WTC11 (cell line): ENCODE measurements at regions not wholly inside any gene's neighbourhood (a gene's known extent, or its start where the extent isn't known, plus 50 kb on each side); places are given as distances from the start of the nearest gene placed in this dataset.

ENCODE experiments used
- ARID4B ChIP-seq: sonication (generic); formaldehyde crosslinking; IDR thresholded peaks from 2 replicates; pipeline ENCODE4 v1.8.0; 2023; ENCODE audit warnings: missing genetic modification reagents, mild to moderate bottlenecking, borderline replicate concordance
- ATF3 ChIP-seq: sonication (generic); formaldehyde crosslinking; conservative IDR thresholded peaks from 2 replicates; pipeline ENCODE4 v1.8.1; 2022; ENCODE audit warnings: mild to moderate bottlenecking, missing genetic modification reagents
- CTCF ChIP-seq: fragments of 200-600 bp; IDR thresholded peaks from 2 replicates; pipeline ENCODE4 v1.8.0; 2022; ENCODE audit warnings: antibody characterized with exemption
- ESRRA ChIP-seq: sonication (generic); formaldehyde crosslinking; IDR thresholded peaks from 2 replicates; pipeline ENCODE4 v1.8.1; 2022; ENCODE audit warnings: mild to moderate bottlenecking, missing genetic modification reagents, borderline replicate concordance
- GRHL2 ChIP-seq: fragments of 250-450 bp; sonication (Bioruptor Pico); IDR thresholded peaks from 2 replicates; pipeline ENCODE4 v1.8.0; 2022; ENCODE audit warnings: mild to moderate bottlenecking, moderate library complexity; ENCODE audit not compliant: insufficient replicate concordance, severe bottlenecking
- HMGA2 ChIP-seq: fragments of 250-450 bp; sonication (Bioruptor Pico); IDR thresholded peaks from 2 replicates; pipeline ENCODE4 v1.4.0; 2021; ENCODE audit warnings: mild to moderate bottlenecking, moderate library complexity
- KAT7 ChIP-seq: sonication (generic); formaldehyde crosslinking; IDR thresholded peaks from 2 replicates; pipeline ENCODE4 v1.8.1; 2023; ENCODE audit warnings: missing genetic modification reagents, mild to moderate bottlenecking, borderline replicate concordance
- NR2C2 ChIP-seq: sonication (generic); formaldehyde crosslinking; IDR thresholded peaks from 2 replicates; pipeline ENCODE4 v1.8.0; 2022; ENCODE audit warnings: mild to moderate bottlenecking, missing genetic modification reagents
- SMAD3 ChIP-seq: sonication (generic); formaldehyde crosslinking; IDR thresholded peaks from 2 replicates; pipeline ENCODE4 v1.8.0; 2022; ENCODE audit warnings: missing genetic modification reagents, mild to moderate bottlenecking, borderline replicate concordance
- TEAD4 ChIP-seq: sonication (generic); formaldehyde crosslinking; IDR thresholded peaks from 2 replicates; pipeline ENCODE4 v1.8.0; 2022; ENCODE audit warnings: mild to moderate bottlenecking, missing genetic modification reagents

GRCh38 chr13:100767192-100767591 lies 92.6 kb upstream of the TMTC4 start:
- TF ChIP-seq ESRRA (no peak), CTCF (no peak), SMAD3 (CRISPR knock-in tag) (no peak), NR2C2 (CRISPR knock-in tag) (no peak), KAT7 (CRISPR knock-in tag) (no peak), GRHL2 (no peak), TEAD4 (CRISPR knock-in tag) (no peak), ATF3 (CRISPR knock-in tag) (no peak), HMGA2 (CRISPR knock-in tag) (no peak), ARID4B (CRISPR knock-in tag) (no peak)
